ENCODE measurements at regions not wholly inside any gene's neighbourhood (a gene's known extent, or its start where the extent isn't known, plus 50 kb on each side); places are given as distances from the start of the nearest gene placed in this dataset.

DNA sequence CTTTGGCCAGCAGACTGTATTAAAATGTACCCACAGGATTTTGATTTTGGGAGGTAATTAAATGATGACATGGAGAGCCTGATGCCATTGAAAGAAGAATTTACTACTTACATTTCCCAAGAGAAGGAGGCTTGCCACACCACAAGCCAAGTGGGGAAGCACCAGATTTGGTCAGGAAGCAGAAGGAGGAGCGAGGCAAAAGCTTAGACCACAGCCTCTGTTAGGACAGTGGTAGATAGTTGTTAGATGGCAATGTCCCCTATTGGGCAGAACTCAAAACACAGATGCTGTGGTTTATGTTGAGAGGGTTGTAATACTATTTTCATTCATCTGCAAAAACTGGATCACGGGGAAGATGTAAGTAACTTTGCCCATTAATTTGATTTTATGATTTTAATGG is 709.4 kb downstream of the VRK1 start:
- H3K27ac ChIP-seq = no peak overlapping the region
- no peak for TF ChIP-seq ZFX (IDR thresholded peaks at IDR 0.05)
- TF ChIP-seq CTCF (conservative IDR thresholded peaks at IDR 0.05) = no peak

- TF ChIP-seq CTCF (conservative IDR thresholded peaks at IDR 0.05) (no peak), ZFX (IDR thresholded peaks at IDR 0.05) (no peak)
- no peak overlapping the region for H3K27ac ChIP-seq
Measured at GRCh38 chr14:97513891-97514290, 716.7 kb downstream of the VRK1 start.

GRCh38 chr14:97517566-97518234 is 720.5 kb downstream of the VRK1 start:
- no peak overlapping the region for H3K27ac ChIP-seq
- TF ChIP-seq ZFX (IDR thresholded peaks at IDR 0.05) (no peak), CTCF (conservative IDR thresholded peaks at IDR 0.05) (no peak)

DNA sequence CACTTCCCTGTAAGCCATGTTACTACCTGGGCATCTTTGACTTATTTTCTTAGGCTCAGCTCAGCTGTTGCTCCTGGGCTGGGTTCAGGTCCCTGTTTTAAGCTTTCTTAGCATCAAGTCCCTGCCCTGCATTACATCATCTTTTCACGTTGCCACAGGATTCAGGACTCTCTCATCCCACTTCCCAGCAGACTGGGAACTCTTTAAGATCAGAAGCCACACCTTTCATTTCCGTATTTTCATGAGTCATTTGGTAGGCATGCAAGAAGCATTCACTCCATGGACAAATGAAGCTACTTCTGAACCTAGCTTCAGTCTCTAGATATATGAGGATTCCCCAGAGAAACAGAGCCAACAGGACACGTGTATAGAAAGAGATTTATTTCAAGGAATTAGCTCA is 726.8 kb downstream of the VRK1 start:
- no peak for TF ChIP-seq CTCF (conservative IDR thresholded peaks at IDR 0.05)
- no peak for TF ChIP-seq ZFX (IDR thresholded peaks at IDR 0.05)
- H3K27ac ChIP-seq = no peak overlapping the region

GRCh38 chr14:97524589-97525319 is 727.6 kb downstream of the VRK1 start:
- no peak for TF ChIP-seq ZFX (IDR thresholded peaks at IDR 0.05)
- no peak for TF ChIP-seq CTCF (conservative IDR thresholded peaks at IDR 0.05)
- H3K27ac ChIP-seq = no peak overlapping the region

DNA sequence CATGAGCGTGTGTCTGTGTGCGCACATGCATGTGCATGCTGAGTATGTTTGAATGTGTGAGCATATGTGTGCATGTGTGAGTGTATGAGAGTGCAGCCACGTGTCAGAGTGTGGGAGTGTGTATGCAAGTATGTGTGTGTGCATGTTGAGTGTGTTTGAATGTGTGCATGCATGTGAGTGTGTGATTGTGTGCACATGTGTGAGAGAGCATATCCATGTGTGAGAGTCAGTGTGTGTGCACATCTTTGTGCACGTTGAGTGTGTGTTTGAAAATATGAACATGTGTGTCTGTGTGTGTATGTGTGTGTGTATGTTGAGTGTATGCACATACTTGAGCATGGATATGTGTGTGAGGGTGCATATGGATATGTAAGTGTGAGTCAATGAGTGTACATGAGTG is 730.8 kb downstream of the VRK1 start:
- no peak for TF ChIP-seq ZFX (IDR thresholded peaks at IDR 0.05)
- H3K27ac ChIP-seq = no peak overlapping the region

- H3K27ac ChIP-seq = no peak overlapping the region
Measured at GRCh38 chr14:97532052-97532451, 734.9 kb downstream of the VRK1 start.

More at GRCh38 chr14:97532052-97532451, 734.9 kb downstream of the VRK1 start:
- TF ChIP-seq ZFX (IDR thresholded peaks at IDR 0.05) (no peak), CTCF (conservative IDR thresholded peaks at IDR 0.05) (no peak)
